GM23248 (cell line): ENCODE measurements at regions not wholly inside any gene's neighbourhood (a gene's known extent, or its start where the extent isn't known, plus 50 kb on each side); places are given as distances from the start of the nearest gene placed in this dataset.

ENCODE experiments used
- DNase-seq: peaks from one replicate; pipeline ENCODE4 v3.0.0-alpha.2; 2015
- H2AFZ ChIP-seq: fragments of 200-600 bp; sonication (generic); 2 replicates; pipeline ENCODE4 v1.6.1; 2016; ENCODE audit warnings: antibody characterized with exemption
- H3F3A ChIP-seq: fragments of 200-600 bp; sonication (generic); 2 replicates; pipeline ENCODE4 v1.6.1; 2016; ENCODE audit warnings: mild to moderate bottlenecking, antibody characterized with exemption, mixed run types; ENCODE audit not compliant: insufficient read depth
- H3K27ac ChIP-seq: fragments of 200-600 bp; sonication (generic); 2 replicates; pipeline ENCODE4 v1.5.1; 2016; ENCODE audit warnings: mild to moderate bottlenecking
- H3K27me3 ChIP-seq: fragments of 200-600 bp; sonication (generic); replicated peaks from 2 replicates; pipeline ENCODE4 v1.6.1; 2016; ENCODE audit warnings: mild to moderate bottlenecking; ENCODE audit not compliant: insufficient read depth
- H3K36me3 ChIP-seq: fragments of 200-600 bp; sonication (generic); 2 replicates; pipeline ENCODE4 v1.6.1; 2016; ENCODE audit warnings: low read depth, mild to moderate bottlenecking
- H3K4me1 ChIP-seq: fragments of 200-600 bp; sonication (generic); 2 replicates; pipeline ENCODE4 v1.6.1; 2016; ENCODE audit warnings: mild to moderate bottlenecking; ENCODE audit not compliant: insufficient read depth
- H3K4me2 ChIP-seq: fragments of 200-600 bp; sonication (generic); one replicate; pipeline ENCODE4 v1.6.1; 2016; ENCODE audit warnings: mild to moderate bottlenecking; ENCODE audit not compliant: unreplicated experiment
- H3K4me3 ChIP-seq: fragments of 200-600 bp; sonication (generic); 2 replicates; pipeline ENCODE4 v1.5.1; 2016; ENCODE audit warnings: mild to moderate bottlenecking
- H3K79me2 ChIP-seq: fragments of 200-600 bp; sonication (generic); 2 replicates; pipeline ENCODE4 v1.6.1; 2016; ENCODE audit warnings: mild to moderate bottlenecking; ENCODE audit not compliant: insufficient read depth
- H3K9ac ChIP-seq: fragments of 200-600 bp; sonication (generic); 2 replicates; pipeline ENCODE4 v1.6.1; 2016; ENCODE audit warnings: mild to moderate bottlenecking
- H3K9me2 ChIP-seq: fragments of 200-600 bp; sonication (generic); 2 replicates; pipeline ENCODE4 v1.6.1; 2016; ENCODE audit warnings: mixed run types, mild to moderate bottlenecking, moderate library complexity; ENCODE audit not compliant: insufficient read depth
- H3K9me3 ChIP-seq: fragments of 200-600 bp; sonication (generic); one replicate; pipeline ENCODE4 v1.6.1; 2017; ENCODE audit warnings: low read depth
- H4K20me1 ChIP-seq: fragments of 200-600 bp; sonication (generic); 2 replicates; pipeline ENCODE4 v1.6.0; 2016; ENCODE audit not compliant: insufficient read depth
- EZH2 ChIP-seq: fragments of 200-600 bp; sonication (generic); IDR thresholded peaks from 2 replicates; pipeline ENCODE4 v1.6.1; 2018; ENCODE audit warnings: antibody characterized with exemption, mild to moderate bottlenecking; ENCODE audit not compliant: insufficient read depth, poor library complexity, severe bottlenecking
- EZH2phosphoT487 ChIP-seq: fragments of 200-600 bp; sonication (generic); IDR thresholded peaks from 2 replicates; pipeline ENCODE4 v1.6.1; 2018; ENCODE audit warnings: antibody characterized with exemption, moderate library complexity, mild to moderate bottlenecking, low read depth; ENCODE audit not compliant: insufficient read depth
- WGBS, 2 experiments: methylation state at CpG; one replicate each; pipeline ENCODE4 v1.1.6; 2015 to 2017; ENCODE audit warnings: low lambda C conversion rate in 2 of 2, low coverage in 1 of 2; ENCODE audit errors: missing lambda C conversion rate in 2 of 2; 5-methylcytosine and 5-hydroxymethylcytosine counted together
- in situ Hi-C: fragments of 300-500 bp; cut with MboI; formaldehyde crosslinking; loops from 2 replicates; pipeline ENCODE4 v1.15.0; 2020

DNA sequence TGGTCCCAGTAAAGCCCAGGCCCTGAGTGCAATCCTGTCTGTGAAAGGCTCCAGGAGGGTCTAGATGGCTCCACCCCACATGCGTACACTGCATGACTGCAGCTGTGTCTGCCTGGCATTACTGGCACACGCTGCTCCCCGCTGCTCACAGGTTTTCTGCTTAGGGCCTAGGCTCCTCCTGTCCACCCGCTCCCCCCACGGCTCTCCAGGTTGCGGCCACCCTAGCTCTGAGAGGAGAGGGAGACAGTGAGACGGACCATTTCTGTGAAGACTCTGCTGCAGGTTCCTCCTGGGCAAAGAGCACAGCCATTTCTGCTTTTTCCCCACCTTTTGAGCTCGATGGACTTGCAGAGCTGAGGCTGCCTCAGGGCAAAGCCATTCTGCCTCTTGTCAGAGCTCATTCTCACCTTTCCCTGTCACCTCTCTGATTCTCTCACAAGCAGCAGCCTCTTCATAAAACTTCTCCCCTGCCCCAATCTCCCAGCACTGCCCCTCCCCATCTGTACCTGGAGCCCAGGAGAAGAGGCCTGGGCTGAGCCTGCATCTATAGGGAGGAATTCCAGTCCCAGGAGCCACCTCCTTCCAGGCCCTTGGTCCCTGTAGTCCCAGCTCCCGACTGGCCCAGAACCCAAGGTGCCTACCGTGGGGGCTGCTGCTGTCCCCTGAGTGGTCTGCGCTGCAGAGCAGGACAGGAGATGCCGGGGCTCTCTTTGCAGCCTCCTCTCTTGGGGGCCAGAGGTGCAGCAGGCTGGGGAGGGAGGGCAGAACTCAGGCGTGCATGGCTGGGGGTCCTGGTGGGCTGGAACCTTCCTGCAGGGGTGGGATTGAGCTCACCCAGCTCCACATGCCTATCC, 433.7 kb upstream of the B3GAT1 start:
- no peak for DNase-seq
- Histone ChIP-seq H3K9ac (no peak overlapping the region), H3K9me2 (no peaks in the 10 kb centered on the region), H3K27ac (no peak overlapping the region), H3K79me2 (no peaks in the 10 kb centered on the region), H3K4me1 (no peaks in the 10 kb centered on the region), H3K9me3 (no peaks in the 10 kb centered on the region), H2AFZ (no peak overlapping the region), H3F3A (no peaks in the 10 kb centered on the region), H3K36me3 (no peaks in the 10 kb centered on the region), H4K20me1 (no peaks in the 10 kb centered on the region), H3K4me3 (no peak overlapping the region), H3K4me2 (no peak overlapping the region), H3K27me3 (no peaks in the 10 kb centered on the region)
- no peak for TF ChIP-seq EZH2phosphoT487
- TF ChIP-seq EZH2, result no peak
- in situ Hi-C loops, result no loop called here
- WGBS, 2 experiments, result 26 to 34% methylated on average over 13 of the region's 13 CpGs

DNA sequence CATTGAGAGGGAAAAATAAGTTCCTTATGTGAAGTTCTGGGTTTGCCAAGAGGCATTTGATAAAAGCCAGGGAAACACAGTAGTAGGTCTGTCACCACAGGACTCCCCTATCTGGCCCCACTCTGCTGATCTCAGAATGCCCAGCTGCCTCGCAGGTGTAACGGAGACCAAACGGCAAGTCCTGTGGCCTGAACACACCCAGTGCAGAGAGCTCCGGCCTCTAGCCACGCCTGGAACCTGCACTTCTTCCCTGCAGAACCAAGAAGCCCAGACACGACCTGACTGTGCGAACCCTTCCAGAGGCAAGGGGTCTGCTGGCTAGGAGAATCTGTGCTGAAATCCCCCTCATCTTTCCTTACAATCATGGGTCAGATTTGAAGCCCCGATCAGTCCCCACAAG, 432.8 kb upstream of the B3GAT1 start:
- no peak for DNase-seq
- WGBS, 2 experiments, result 8 to 15% methylated on average over 8 of the region's 8 CpGs
- Histone ChIP-seq H3K79me2 (no peaks in the 10 kb centered on the region), H4K20me1 (no peaks in the 10 kb centered on the region), H3K9me3 (no peaks in the 10 kb centered on the region), H3K4me1 (no peaks in the 10 kb centered on the region), H3K27ac (no peak overlapping the region), H3K9me2 (no peaks in the 10 kb centered on the region), H3K9ac (no peak overlapping the region), H3F3A (no peaks in the 10 kb centered on the region), H3K4me2 (no peak overlapping the region), H3K36me3 (no peaks in the 10 kb centered on the region), H2AFZ (no peak overlapping the region), H3K4me3 (no peak overlapping the region), H3K27me3 (no peaks in the 10 kb centered on the region)
- TF ChIP-seq EZH2phosphoT487, result no peak
- TF ChIP-seq EZH2, result no peak
- in situ Hi-C loops, result no loop called here

GRCh38 chr11:134843735-134844134, 431.7 kb upstream of the B3GAT1 start:
- Histone ChIP-seq H3K27ac (no peak overlapping the region), H3K4me3 (no peak overlapping the region), H3K27me3 (no peaks in the 10 kb centered on the region), H3K4me1 (no peaks in the 10 kb centered on the region), H4K20me1 (no peaks in the 10 kb centered on the region), H3K9me2 (no peaks in the 10 kb centered on the region), H3K79me2 (no peaks in the 10 kb centered on the region), H3K36me3 (no peaks in the 10 kb centered on the region), H3K9ac (no peak overlapping the region), H3F3A (no peaks in the 10 kb centered on the region), H3K9me3 (no peaks in the 10 kb centered on the region), H2AFZ (no peak overlapping the region), H3K4me2 (no peak overlapping the region)
- in situ Hi-C loops, result no loop called here
- DNase-seq, result no peak
- TF ChIP-seq EZH2, result no peak
- TF ChIP-seq EZH2phosphoT487, result no peak
- WGBS, 2 experiments, result 46 to 58% methylated on average over 9 of the region's 9 CpGs

DNA sequence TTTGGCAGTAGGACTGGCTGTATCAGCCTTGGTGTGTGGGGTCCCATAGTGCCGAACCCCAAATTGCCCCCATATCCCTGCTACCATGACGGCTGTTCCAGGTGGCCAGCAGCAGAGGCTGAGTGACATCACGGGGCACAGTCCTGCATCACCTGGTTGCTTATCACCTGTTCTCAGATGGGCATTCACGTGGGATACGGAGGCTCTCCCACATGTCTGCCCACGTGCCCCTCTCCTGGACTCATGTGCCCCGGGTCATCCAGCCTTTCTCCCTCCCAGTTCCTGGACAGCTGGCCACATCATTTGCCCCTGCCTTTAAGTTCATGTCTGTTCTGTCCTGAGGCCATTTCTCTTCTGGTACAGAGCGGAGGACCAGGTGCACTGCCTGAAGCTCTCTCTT, 431.0 kb upstream of the B3GAT1 start:
- Histone ChIP-seq H4K20me1 (no peaks in the 10 kb centered on the region), H3K4me2 (no peak overlapping the region), H3K4me1 (no peaks in the 10 kb centered on the region), H2AFZ (no peak overlapping the region), H3K79me2 (no peaks in the 10 kb centered on the region), H3K4me3 (no peak overlapping the region), H3K27me3 (no peaks in the 10 kb centered on the region), H3F3A (no peaks in the 10 kb centered on the region), H3K9ac (no peak overlapping the region), H3K36me3 (no peaks in the 10 kb centered on the region), H3K9me3 (no peaks in the 10 kb centered on the region), H3K9me2 (no peaks in the 10 kb centered on the region), H3K27ac (no peak overlapping the region)
- 26 to 27% methylated on average over 7 to 8 of the region's 8 CpGs for WGBS, 2 experiments
- no peak for DNase-seq
- in situ Hi-C loops, result no loop called here
- TF ChIP-seq EZH2 (no peak), EZH2phosphoT487 (no peak)
